Islet of Langerhans (tissue), 1 donor: ENCODE measurements at regions not wholly inside any gene's neighbourhood (a gene's known extent, or its start where the extent isn't known, plus 50 kb on each side); places are given as distances from the start of the nearest gene placed in this dataset.
A peak's percentile ranks its signal among the peaks of the same experiment; 100 is the strongest.

Experiments used
- FAIRE-seq: peaks from one replicate; lab custom pipeline; 2011; peaks lifted over from hg19 to GRCh38; lab: Jason Lieb, UNC

- no peak for FAIRE-seq
Measured at GRCh38 chr1:84759756-84760155, 69.5 kb upstream of the SSX2IP start.

- FAIRE-seq, result peak; percentile 55
Measured at GRCh38 chr1:84758968-84759491, 68.8 kb upstream of the SSX2IP start.

- no peak for FAIRE-seq
Measured at GRCh38 chr1:84758476-84758875, 68.2 kb upstream of the SSX2IP start.

- FAIRE-seq, result no peak
Measured at GRCh38 chr1:84757301-84757700, 67.0 kb upstream of the SSX2IP start.

GRCh38 chr1:84756455-84757082 is 66.3 kb upstream of the SSX2IP start:
- FAIRE-seq, result no peak

GRCh38 chr1:84756001-84756400 is 65.7 kb upstream of the SSX2IP start:
- FAIRE-seq, result no peak

- FAIRE-seq, result no peak
Measured at GRCh38 chr1:84755216-84755615, 65.0 kb upstream of the SSX2IP start.

GRCh38 chr1:84754386-84754703 is 64.1 kb upstream of the SSX2IP start:
- no peak for FAIRE-seq

GRCh38 chr1:84753516-84754385 is 63.5 kb upstream of the SSX2IP start:
- FAIRE-seq, result peak; percentile 17

- no peak for FAIRE-seq
Measured at GRCh38 chr1:84750110-84750730, 60.0 kb upstream of the SSX2IP start.

- no peak for FAIRE-seq
Measured at GRCh38 chr1:84749427-84749826, 59.2 kb upstream of the SSX2IP start.

- FAIRE-seq, result no peak
Measured at GRCh38 chr1:84748364-84748763, 58.1 kb upstream of the SSX2IP start.

- FAIRE-seq, result no peak
Measured at GRCh38 chr1:84745857-84746256, 55.6 kb upstream of the SSX2IP start.

GRCh38 chr1:84743896-84744295 is 53.6 kb upstream of the SSX2IP start:
- no peak for FAIRE-seq

- no peak for FAIRE-seq
Measured at GRCh38 chr1:84742653-84743052, 52.4 kb upstream of the SSX2IP start.

- no peak for FAIRE-seq
Measured at GRCh38 chr1:84740050-84740714, 49.9 kb upstream of the SSX2IP start.
